Sigmoid colon (tissue), 4 donors: ENCODE measurements at regions not wholly inside any gene's neighbourhood (a gene's known extent, or its start where the extent isn't known, plus 50 kb on each side); places are given as distances from the start of the nearest gene placed in this dataset.

Experiments
- CTCF ChIP-seq, 4 experiments: fragments of 450-650 bp in 3 of 4; fragments of 200-600 bp in 1 of 4; IDR thresholded peaks; one replicate each; pipeline ENCODE4 v1.5.1; 2016 to 2019; ENCODE audit warnings: antibody characterized with exemption in 4 of 4, mild to moderate bottlenecking in 3 of 4, moderate library complexity in 2 of 4
- EP300 ChIP-seq, 4 donors: sonication (generic); formaldehyde crosslinking; IDR thresholded peaks; one replicate each; pipeline ENCODE4 v1.6.1; 2017; ENCODE audit warnings: antibody characterized with exemption in 4 of 4
- POLR2AphosphoS5 ChIP-seq, 4 donors: sonication (generic); formaldehyde crosslinking; IDR thresholded peaks; one replicate each; pipeline ENCODE4 v1.6.1; 2017; ENCODE audit warnings: antibody characterized with exemption in 4 of 4

GRCh38 chr12:124718036-124718435 is 145.6 kb downstream of the SCARB1 start:
- TF ChIP-seq CTCF (IDR thresholded peaks at IDR 0.05) = no peak
- no peak for TF ChIP-seq EP300 (IDR thresholded peaks at IDR 0.05)
- no peak for TF ChIP-seq POLR2AphosphoS5 (IDR thresholded peaks at IDR 0.05)
